ENCODE measurements at regions not wholly inside any gene's neighbourhood (a gene's known extent, or its start where the extent isn't known, plus 50 kb on each side); places are given as distances from the start of the nearest gene placed in this dataset.

GRCh38 chr2:185633621-185634020 lies 105.0 kb upstream of the FSIP2 start:
- H3K27ac ChIP-seq (ENCODE audit: low read depth in 2 of 2, low read length in 1 of 2), result no peak overlapping the region
- H4K20me1 ChIP-seq (ENCODE audit: insufficient read depth), result no peaks in the 10 kb centered on the region
- H3K36me3 ChIP-seq (replicated peaks in 1 of 2; ENCODE audit: control insufficient read depth in 1 of 2, insufficient read depth in 2 of 2, low read length in 1 of 2), result no peaks in the 10 kb centered on the region
- H3F3A ChIP-seq (replicated peaks; ENCODE audit: insufficient read depth), result no peaks in the 10 kb centered on the region
- no peaks in the 10 kb centered on the region for H3K27me3 ChIP-seq (ENCODE audit: insufficient read depth)
- no peak for DNase-seq
- no peak overlapping the region for H3K4me3 ChIP-seq (ENCODE audit: low read depth in 2 of 2, low read length in 1 of 2)
- no peaks in the 10 kb centered on the region for H3K9me3 ChIP-seq
- H3K4me2 ChIP-seq, result no peak overlapping the region
- H3K4me1 ChIP-seq (ENCODE audit: control insufficient read depth in 1 of 2, insufficient read depth in 2 of 2, low read depth in 1 of 2, low read length in 1 of 2), result no peaks in the 10 kb centered on the region
- H2AFZ ChIP-seq (ENCODE audit: low read depth), result no peak overlapping the region
- no peak for TF ChIP-seq JUND (IDR thresholded peaks at IDR 0.05)
- TF ChIP-seq RXRA (IDR thresholded peaks at IDR 0.05; ENCODE audit: borderline replicate concordance, low read depth), result no peak
- no peak for TF ChIP-seq TEAD4 (IDR thresholded peaks at IDR 0.05; ENCODE audit: borderline replicate concordance, insufficient read depth)
- no peak for TF ChIP-seq FOXJ3 (CRISPR knock-in tag; IDR thresholded peaks at IDR 0.05)
- no peak for TF ChIP-seq MXI1 (IDR thresholded peaks at IDR 0.05; ENCODE audit: low read depth, low read length)
- TF ChIP-seq RAD21 (IDR thresholded peaks at IDR 0.05; ENCODE audit: low read length), result no peak
- no peak for TF ChIP-seq EP300 (IDR thresholded peaks at IDR 0.05; ENCODE audit: borderline replicate concordance in 1 of 2, low read depth in 1 of 2, low read length in 1 of 2)
- no peak for TF ChIP-seq IRF3 (IDR thresholded peaks at IDR 0.05; ENCODE audit: low read depth, low read length)
- no peak for TF ChIP-seq MAX (IDR thresholded peaks at IDR 0.05; ENCODE audit: low read depth)
- TF ChIP-seq REST (IDR thresholded peaks at IDR 0.05; ENCODE audit: low read depth, low read length), result no peak
- no peak for TF ChIP-seq POLR2AphosphoS5 (IDR thresholded peaks at IDR 0.05; ENCODE audit: low read depth, low read length)
- no peak for TF ChIP-seq FOSL2 (IDR thresholded peaks at IDR 0.05; ENCODE audit: borderline replicate concordance, low read depth)
- no peak for TF ChIP-seq NRF1 (IDR thresholded peaks at IDR 0.05; ENCODE audit: low read depth, low read length)
- no peak for TF ChIP-seq USF1 (IDR thresholded peaks at IDR 0.05; ENCODE audit: borderline replicate concordance, low read depth)
- TF ChIP-seq NFIC (IDR thresholded peaks at IDR 0.05; ENCODE audit: borderline replicate concordance), result no peak
- no peak for TF ChIP-seq ZBTB33 (IDR thresholded peaks at IDR 0.05; ENCODE audit: borderline replicate concordance, low read depth)
- TF ChIP-seq ELF1 (IDR thresholded peaks at IDR 0.05), result no peak
- TF ChIP-seq EZH2phosphoT487 (IDR thresholded peaks at IDR 0.05; ENCODE audit: borderline replicate concordance, low read depth), result no peak
- WGBS (ENCODE audit: low lambda C conversion rate), result 75% methylated on average over 2 of the region's 2 CpGs
- no peaks in the 10 kb centered on the region for H3K9me2 ChIP-seq
- no peak overlapping the region for H3K9ac ChIP-seq
- H3K79me2 ChIP-seq (ENCODE audit: insufficient read depth), result no peaks in the 10 kb centered on the region
- CTCF ChIA-PET, result no interaction called here
- POLR2A ChIA-PET, result no interaction called here
